ENCODE measurements at regions not wholly inside any gene's neighbourhood (a gene's known extent, or its start where the extent isn't known, plus 50 kb on each side); places are given as distances from the start of the nearest gene placed in this dataset.
"Not testable (repeated sequence)": the region's sequence is repeated elsewhere in the genome, so short reads cannot be mapped to it uniquely, and the experiment has no call there.

DNA sequence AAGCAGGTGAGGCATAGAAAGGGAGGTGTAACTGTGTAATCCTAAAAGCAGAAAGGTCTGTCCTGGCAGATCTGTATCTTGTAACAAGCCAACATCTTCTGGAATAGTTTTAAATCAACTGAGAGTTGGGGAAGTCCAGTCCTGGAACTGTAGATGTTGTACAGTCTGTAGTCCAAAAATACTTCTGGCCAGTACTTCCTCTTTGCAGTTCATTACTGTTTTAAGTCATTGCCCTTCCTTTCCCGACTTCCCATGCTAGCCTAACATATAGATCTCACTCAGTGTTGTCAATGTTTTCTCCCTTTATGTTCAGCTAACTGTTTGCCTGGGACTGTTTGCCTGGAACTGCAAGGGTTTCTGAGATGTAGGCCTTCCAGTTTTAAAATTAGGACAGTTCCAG lies 168.5 kb upstream of the ISL1 start:
- Histone ChIP-seq H3K27me3 (ENCODE audit: insufficient read depth, low read length) (no peaks in the 10 kb centered on the region), H3K36me3 (ENCODE audit: insufficient read depth, low read length) (no peaks in the 10 kb centered on the region), H3K4me3 (ENCODE audit: low read depth, low read length) (no peak overlapping the region), H3K79me2 (ENCODE audit: control insufficient read depth, insufficient read depth, low read length, unreplicated experiment) (no peaks in the 10 kb centered on the region), H3K4me1 (ENCODE audit: control insufficient read depth, insufficient read depth, low read length, unreplicated experiment) (no peaks in the 10 kb centered on the region), H2AFZ (ENCODE audit: low read length, unreplicated experiment) (no peak overlapping the region), H3K27ac (ENCODE audit: low read depth, low read length) (no peak overlapping the region)

DNA sequence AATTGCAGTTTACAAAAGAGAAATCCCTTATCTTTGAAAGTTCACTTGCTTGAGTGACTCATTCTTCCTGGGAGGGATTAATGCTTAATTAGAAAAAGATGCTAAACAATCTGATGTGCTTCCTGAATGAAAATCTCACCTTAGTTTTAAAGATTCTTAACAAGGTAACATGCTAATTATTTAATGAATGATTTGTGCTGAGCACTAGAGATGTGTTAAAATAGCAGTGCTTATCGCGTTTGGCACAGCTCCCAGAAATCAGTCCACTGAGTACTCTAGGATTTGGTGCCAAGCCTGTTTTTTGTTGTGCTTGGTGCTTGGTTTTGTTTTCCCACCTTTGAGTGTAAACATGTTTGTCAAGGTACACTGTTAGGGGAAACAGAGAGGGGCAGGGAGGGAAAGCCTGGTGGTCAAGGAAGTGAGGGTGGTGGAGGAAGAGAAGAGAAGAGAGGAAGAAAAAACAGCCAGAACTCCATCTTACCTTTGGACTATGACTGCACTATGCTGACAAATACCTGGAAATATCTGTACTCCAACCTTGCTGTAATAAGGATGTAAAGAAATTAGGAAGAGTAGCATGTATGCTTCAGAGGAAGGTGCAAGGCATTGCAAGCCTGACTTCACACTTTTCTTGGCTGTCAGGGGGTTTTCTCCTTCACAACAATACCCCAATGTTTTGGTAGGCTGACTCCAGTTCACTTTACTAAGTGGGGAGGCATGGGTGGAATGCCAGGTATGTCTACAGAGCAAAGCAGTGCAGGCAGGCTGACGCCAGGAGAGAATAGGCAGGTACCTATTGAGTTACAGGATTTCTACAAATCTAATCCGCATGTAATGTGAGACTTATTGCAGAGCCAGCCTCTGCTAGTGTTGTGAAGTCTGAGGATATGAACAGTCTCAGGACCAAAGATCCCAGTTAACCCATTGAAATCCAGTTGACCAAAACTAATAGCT lies 157.2 kb upstream of the ISL1 start:
- H3K79me2 ChIP-seq (ENCODE audit: control insufficient read depth, insufficient read depth, low read length, unreplicated experiment), result no peaks in the 10 kb centered on the region
- H3K4me1 ChIP-seq (ENCODE audit: control insufficient read depth, insufficient read depth, low read length, unreplicated experiment), result no peaks in the 10 kb centered on the region
- no peaks in the 10 kb centered on the region for H3K36me3 ChIP-seq (ENCODE audit: insufficient read depth, low read length)
- no peak overlapping the region for H2AFZ ChIP-seq (ENCODE audit: low read length, unreplicated experiment)
- H3K27ac ChIP-seq (ENCODE audit: low read depth, low read length), result no peak overlapping the region
- H3K27me3 ChIP-seq (ENCODE audit: insufficient read depth, low read length), result no peaks in the 10 kb centered on the region
- no peak overlapping the region for H3K4me3 ChIP-seq (ENCODE audit: low read depth, low read length)

GRCh38 chr5:51227963-51228470 lies 155.2 kb upstream of the ISL1 start:
- no peak overlapping the region for H3K27ac ChIP-seq (ENCODE audit: low read depth, low read length)
- H3K4me3 ChIP-seq (ENCODE audit: low read depth, low read length), result no peak overlapping the region
- no peaks in the 10 kb centered on the region for H3K4me1 ChIP-seq (ENCODE audit: control insufficient read depth, insufficient read depth, low read length, unreplicated experiment)
- H3K36me3 ChIP-seq (ENCODE audit: insufficient read depth, low read length), result no peaks in the 10 kb centered on the region
- no peaks in the 10 kb centered on the region for H3K27me3 ChIP-seq (ENCODE audit: insufficient read depth, low read length)
- no peak overlapping the region for H2AFZ ChIP-seq (ENCODE audit: low read length, unreplicated experiment)
- H3K79me2 ChIP-seq (ENCODE audit: control insufficient read depth, insufficient read depth, low read length, unreplicated experiment), result no peaks in the 10 kb centered on the region

GRCh38 chr5:51230336-51230735 lies 152.9 kb upstream of the ISL1 start:
- H3K4me1 ChIP-seq (ENCODE audit: control insufficient read depth, insufficient read depth, low read length, unreplicated experiment), result no peaks in the 10 kb centered on the region
- no peaks in the 10 kb centered on the region for H3K27me3 ChIP-seq (ENCODE audit: insufficient read depth, low read length)
- no peak overlapping the region for H2AFZ ChIP-seq (ENCODE audit: low read length, unreplicated experiment)
- H3K27ac ChIP-seq (ENCODE audit: low read depth, low read length), result no peak overlapping the region
- H3K79me2 ChIP-seq (ENCODE audit: control insufficient read depth, insufficient read depth, low read length, unreplicated experiment), result no peaks in the 10 kb centered on the region
- H3K4me3 ChIP-seq (ENCODE audit: low read depth, low read length), result no peak overlapping the region
- no peaks in the 10 kb centered on the region for H3K36me3 ChIP-seq (ENCODE audit: insufficient read depth, low read length)

DNA sequence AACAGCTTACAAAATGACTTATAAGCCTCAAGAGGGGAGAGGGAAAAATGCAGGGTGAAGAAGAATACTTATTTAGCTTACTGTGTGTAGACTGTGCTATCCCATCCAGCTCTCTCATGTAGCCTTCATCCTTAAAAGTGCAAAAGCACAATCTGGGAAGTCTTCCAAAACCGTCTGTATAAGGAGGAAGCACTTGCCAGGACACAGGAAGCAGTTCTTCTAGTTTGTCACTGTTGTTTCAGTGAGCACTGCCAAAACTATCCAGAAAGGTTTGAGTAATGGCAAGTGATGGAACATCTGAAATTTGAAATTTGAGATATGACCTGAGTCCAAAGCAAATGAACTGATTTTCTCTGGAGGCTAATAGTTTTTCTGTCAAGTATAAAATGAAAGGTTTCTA lies 140.8 kb upstream of the ISL1 start:
- H3K4me1 ChIP-seq (ENCODE audit: control insufficient read depth, insufficient read depth, low read length, unreplicated experiment), result no peaks in the 10 kb centered on the region
- no peaks in the 10 kb centered on the region for H3K79me2 ChIP-seq (ENCODE audit: control insufficient read depth, insufficient read depth, low read length, unreplicated experiment)
- H3K36me3 ChIP-seq (ENCODE audit: insufficient read depth, low read length), result no peaks in the 10 kb centered on the region
- no peak overlapping the region for H3K27ac ChIP-seq (ENCODE audit: low read depth, low read length)
- no peaks in the 10 kb centered on the region for H3K27me3 ChIP-seq (ENCODE audit: insufficient read depth, low read length)
- no peak overlapping the region for H2AFZ ChIP-seq (ENCODE audit: low read length, unreplicated experiment)
- H3K4me3 ChIP-seq (ENCODE audit: low read depth, low read length), result no peak overlapping the region

- H2AFZ ChIP-seq (ENCODE audit: low read length, unreplicated experiment); H3K36me3 ChIP-seq (ENCODE audit: insufficient read depth, low read length); H3K79me2 ChIP-seq (ENCODE audit: control insufficient read depth, insufficient read depth, low read length, unreplicated experiment); H3K4me1 ChIP-seq (ENCODE audit: control insufficient read depth, insufficient read depth, low read length, unreplicated experiment); H3K27ac ChIP-seq (ENCODE audit: low read depth, low read length); H3K27me3 ChIP-seq (ENCODE audit: insufficient read depth, low read length); H3K4me3 ChIP-seq (ENCODE audit: low read depth, low read length): not testable (repeated sequence)
Observed at GRCh38 chr5:51250957-51251356, 132.3 kb upstream of the ISL1 start.

DNA sequence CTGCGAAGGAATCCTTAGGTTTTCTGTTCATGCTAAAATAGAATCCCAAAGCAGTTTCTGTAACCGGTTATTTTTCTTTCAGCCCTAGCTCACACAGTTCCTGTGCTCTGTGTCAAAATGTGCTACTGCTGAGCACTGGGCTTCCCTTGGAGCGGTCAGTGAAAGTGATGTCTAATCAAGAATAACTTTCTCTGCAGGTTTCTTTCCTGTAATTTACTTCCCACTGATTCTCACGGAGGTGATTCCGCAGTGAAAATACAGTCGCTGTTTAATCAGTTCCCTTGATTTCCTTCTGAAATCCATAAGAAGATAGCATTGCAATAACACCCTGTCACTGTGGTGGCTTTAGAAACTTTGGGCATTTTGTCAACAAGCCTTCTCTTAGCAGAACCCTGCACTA lies 112.0 kb upstream of the ISL1 start:
- Histone ChIP-seq H3K4me1 (ENCODE audit: control insufficient read depth, insufficient read depth, low read length, unreplicated experiment) (no peaks in the 10 kb centered on the region), H3K27ac (ENCODE audit: low read depth, low read length) (no peak overlapping the region)

GRCh38 chr5:51273021-51273420 lies 110.2 kb upstream of the ISL1 start:
- H3K27me3 ChIP-seq (ENCODE audit: insufficient read depth, low read length), result no peaks in the 10 kb centered on the region
- no peak overlapping the region for H3K27ac ChIP-seq (ENCODE audit: low read depth, low read length)
- H3K4me1 ChIP-seq (ENCODE audit: control insufficient read depth, insufficient read depth, low read length, unreplicated experiment), result no peaks in the 10 kb centered on the region
- no peak overlapping the region for H3K4me3 ChIP-seq (ENCODE audit: low read depth, low read length)
- no peaks in the 10 kb centered on the region for H3K79me2 ChIP-seq (ENCODE audit: control insufficient read depth, insufficient read depth, low read length, unreplicated experiment)
- H2AFZ ChIP-seq (ENCODE audit: low read length, unreplicated experiment), result no peak overlapping the region
- no peaks in the 10 kb centered on the region for H3K36me3 ChIP-seq (ENCODE audit: insufficient read depth, low read length)

More for the DNA sequence above, 112.0 kb upstream of the ISL1 start:
- H3K79me2 ChIP-seq (ENCODE audit: control insufficient read depth, insufficient read depth, low read length, unreplicated experiment), result no peaks in the 10 kb centered on the region
- no peak overlapping the region for H2AFZ ChIP-seq (ENCODE audit: low read length, unreplicated experiment)
- no peaks in the 10 kb centered on the region for H3K27me3 ChIP-seq (ENCODE audit: insufficient read depth, low read length)
- H3K36me3 ChIP-seq (ENCODE audit: insufficient read depth, low read length), result no peaks in the 10 kb centered on the region
- H3K4me3 ChIP-seq (ENCODE audit: low read depth, low read length), result no peak overlapping the region

DNA sequence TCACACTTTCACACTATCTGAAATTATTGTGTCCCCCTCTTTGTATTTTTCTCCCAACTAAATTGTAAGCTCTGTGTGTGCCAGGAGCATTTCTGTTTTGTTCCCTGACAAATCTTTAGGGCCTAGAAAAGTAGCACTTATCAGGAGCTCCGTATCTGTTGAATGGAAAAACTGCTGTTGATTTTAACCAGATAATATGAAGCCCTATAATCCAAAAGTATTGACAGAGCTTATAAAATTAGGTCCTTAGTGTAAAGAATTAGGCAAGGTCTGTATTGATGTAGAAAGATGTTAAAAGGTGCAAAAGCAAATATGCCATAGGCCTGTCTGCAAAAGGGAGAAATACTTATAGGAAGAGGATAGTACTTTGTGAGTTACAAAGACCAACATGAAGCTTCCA lies 109.4 kb upstream of the ISL1 start:
- Histone ChIP-seq H2AFZ (ENCODE audit: low read length, unreplicated experiment) (no peak overlapping the region), H3K36me3 (ENCODE audit: insufficient read depth, low read length) (no peaks in the 10 kb centered on the region), H3K27ac (ENCODE audit: low read depth, low read length) (no peak overlapping the region), H3K4me1 (ENCODE audit: control insufficient read depth, insufficient read depth, low read length, unreplicated experiment) (no peaks in the 10 kb centered on the region), H3K27me3 (ENCODE audit: insufficient read depth, low read length) (no peaks in the 10 kb centered on the region), H3K4me3 (ENCODE audit: low read depth, low read length) (no peak overlapping the region), H3K79me2 (ENCODE audit: control insufficient read depth, insufficient read depth, low read length, unreplicated experiment) (no peaks in the 10 kb centered on the region)

GRCh38 chr5:51275428-51275827 lies 107.8 kb upstream of the ISL1 start:
- Histone ChIP-seq H2AFZ (ENCODE audit: low read length, unreplicated experiment) (no peak overlapping the region), H3K27ac (ENCODE audit: low read depth, low read length) (no peak overlapping the region), H3K4me1 (ENCODE audit: control insufficient read depth, insufficient read depth, low read length, unreplicated experiment) (no peaks in the 10 kb centered on the region), H3K4me3 (ENCODE audit: low read depth, low read length) (no peak overlapping the region), H3K36me3 (ENCODE audit: insufficient read depth, low read length) (no peaks in the 10 kb centered on the region), H3K79me2 (ENCODE audit: control insufficient read depth, insufficient read depth, low read length, unreplicated experiment) (no peaks in the 10 kb centered on the region), H3K27me3 (ENCODE audit: insufficient read depth, low read length) (no peaks in the 10 kb centered on the region)

GRCh38 chr5:51276250-51276649 lies 107.0 kb upstream of the ISL1 start:
- Histone ChIP-seq H2AFZ (ENCODE audit: low read length, unreplicated experiment) (no peak overlapping the region), H3K4me3 (ENCODE audit: low read depth, low read length) (no peak overlapping the region), H3K4me1 (ENCODE audit: control insufficient read depth, insufficient read depth, low read length, unreplicated experiment) (no peaks in the 10 kb centered on the region), H3K36me3 (ENCODE audit: insufficient read depth, low read length) (no peaks in the 10 kb centered on the region), H3K79me2 (ENCODE audit: control insufficient read depth, insufficient read depth, low read length, unreplicated experiment) (no peaks in the 10 kb centered on the region), H3K27me3 (ENCODE audit: insufficient read depth, low read length) (no peaks in the 10 kb centered on the region), H3K27ac (ENCODE audit: low read depth, low read length) (no peak overlapping the region)
